GM12872 (cell line): ENCODE measurements at regions not wholly inside any gene's neighbourhood (a gene's known extent, or its start where the extent isn't known, plus 50 kb on each side); places are given as distances from the start of the nearest gene placed in this dataset.

Experiments
- TF ChIP-seq, protein P1 (sequence below): IDR thresholded peaks from 3 replicates; pipeline ENCODE4 v1.5.1; 2011; ENCODE audit warnings: low read depth, mild to moderate bottlenecking, low read length, moderate library complexity; ENCODE audit not compliant: insufficient read depth

GRCh38 chr10:42961796-42962109, 115.1 kb upstream of the RET start:
- TF ChIP-seq, protein P1, sequence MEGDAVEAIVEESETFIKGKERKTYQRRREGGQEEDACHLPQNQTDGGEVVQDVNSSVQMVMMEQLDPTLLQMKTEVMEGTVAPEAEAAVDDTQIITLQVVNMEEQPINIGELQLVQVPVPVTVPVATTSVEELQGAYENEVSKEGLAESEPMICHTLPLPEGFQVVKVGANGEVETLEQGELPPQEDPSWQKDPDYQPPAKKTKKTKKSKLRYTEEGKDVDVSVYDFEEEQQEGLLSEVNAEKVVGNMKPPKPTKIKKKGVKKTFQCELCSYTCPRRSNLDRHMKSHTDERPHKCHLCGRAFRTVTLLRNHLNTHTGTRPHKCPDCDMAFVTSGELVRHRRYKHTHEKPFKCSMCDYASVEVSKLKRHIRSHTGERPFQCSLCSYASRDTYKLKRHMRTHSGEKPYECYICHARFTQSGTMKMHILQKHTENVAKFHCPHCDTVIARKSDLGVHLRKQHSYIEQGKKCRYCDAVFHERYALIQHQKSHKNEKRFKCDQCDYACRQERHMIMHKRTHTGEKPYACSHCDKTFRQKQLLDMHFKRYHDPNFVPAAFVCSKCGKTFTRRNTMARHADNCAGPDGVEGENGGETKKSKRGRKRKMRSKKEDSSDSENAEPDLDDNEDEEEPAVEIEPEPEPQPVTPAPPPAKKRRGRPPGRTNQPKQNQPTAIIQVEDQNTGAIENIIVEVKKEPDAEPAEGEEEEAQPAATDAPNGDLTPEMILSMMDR = no peak

DNA sequence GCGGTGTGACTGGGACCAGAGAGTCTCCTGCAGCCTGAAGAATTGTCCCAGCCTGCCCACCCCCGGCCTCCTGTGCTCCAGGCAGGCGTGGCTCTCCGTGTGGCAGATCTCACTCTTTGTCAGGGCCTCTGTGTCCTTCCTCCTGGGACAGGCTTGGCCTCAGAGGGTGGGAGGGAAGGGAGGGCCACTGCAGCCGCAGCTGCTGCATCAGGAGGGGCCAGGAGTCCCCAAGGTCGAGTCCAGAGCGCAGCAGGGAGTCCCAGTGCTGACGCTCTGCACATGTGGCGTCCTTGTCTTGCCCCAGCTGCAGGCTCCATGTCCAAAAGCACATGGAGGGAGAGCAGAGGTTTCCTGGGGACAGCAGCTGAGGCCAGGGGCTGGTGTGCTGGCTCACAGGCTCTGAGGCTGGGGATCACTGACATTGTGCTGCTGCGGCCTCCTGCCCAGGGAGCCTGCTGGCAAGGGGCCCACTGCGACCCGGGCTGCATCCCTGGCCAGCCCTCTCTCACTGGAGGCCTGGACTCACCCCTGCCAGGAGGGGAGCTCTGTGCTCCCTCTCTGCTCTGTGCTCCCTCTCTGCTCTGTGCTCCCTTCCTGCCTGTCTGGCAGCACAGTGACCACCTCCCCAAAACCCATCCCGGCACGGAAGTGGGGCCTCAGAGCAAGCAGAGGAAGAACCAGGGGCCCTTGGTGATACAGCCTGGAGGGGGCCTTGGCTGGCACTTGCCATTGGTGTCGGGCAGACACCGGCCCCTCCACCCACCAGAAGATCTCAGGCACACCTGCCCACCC, 114.6 kb upstream of the RET start:
- TF ChIP-seq, protein P1 = no peak

DNA sequence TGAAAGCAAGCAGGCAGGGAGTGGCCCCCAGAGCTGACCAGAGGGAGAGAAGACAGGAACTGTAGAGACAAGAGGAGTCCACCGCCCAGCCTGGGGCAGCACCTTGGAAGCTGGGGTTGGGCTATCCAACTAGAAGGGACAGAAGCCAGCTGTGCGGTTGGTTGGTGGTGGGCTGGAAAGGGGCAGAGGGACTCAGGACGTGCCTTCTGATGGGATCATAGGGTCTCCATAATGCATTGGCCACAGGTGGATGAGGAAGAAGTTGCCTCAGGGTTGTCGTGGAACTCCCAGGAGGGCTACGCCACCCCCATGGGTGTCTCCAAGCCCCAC, 114.0 kb upstream of the RET start:
- TF ChIP-seq, protein P1 = no peak

- TF ChIP-seq, protein P1 = no peak
These were observed 113.6 kb upstream of the RET start for GRCh38 chr10:42963312-42963711.

GRCh38 chr10:42969147-42969546, 107.7 kb upstream of the RET start:
- TF ChIP-seq, protein P1 = no peak

GRCh38 chr10:42969909-42970308, 107.0 kb upstream of the RET start:
- TF ChIP-seq, protein P1 = no peak

DNA sequence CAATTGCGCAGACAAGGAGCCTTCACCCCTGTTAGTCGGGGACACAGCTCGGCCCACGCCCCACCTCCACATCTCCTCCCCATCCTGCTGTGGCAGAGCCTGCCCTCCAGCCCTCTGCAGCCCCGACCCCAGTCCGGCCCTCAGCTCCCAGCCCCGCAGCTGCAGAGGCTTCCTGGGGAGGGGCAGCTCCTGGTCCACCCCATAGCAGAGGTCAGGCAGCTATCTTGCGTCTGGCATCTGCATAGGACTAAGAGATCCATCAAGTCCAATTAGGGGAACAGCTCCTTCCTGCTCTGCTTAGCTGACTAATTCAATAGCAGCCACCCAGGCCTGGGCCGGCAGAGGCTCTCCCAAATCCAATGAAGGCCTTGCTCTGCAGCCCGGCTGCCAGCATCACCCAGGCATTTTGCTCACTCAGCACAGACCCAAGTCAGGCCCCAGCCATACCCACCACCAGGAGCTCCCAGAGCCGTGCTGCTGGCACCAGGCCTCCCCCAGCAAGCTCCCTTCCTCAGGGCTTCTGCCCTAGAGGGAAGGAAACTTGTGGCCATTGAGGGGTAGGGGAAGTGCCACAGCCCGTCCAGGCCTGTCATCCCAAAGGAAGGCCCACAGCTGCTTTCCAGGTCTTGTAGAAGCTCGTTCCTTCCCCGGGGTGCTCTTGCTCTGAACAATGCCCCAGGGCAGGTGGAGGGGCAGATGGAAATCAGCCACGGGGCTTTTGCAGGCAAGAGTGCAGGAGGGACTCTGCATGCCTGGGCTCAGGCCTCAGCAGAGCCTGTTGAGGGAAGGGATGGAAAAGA, 106.2 kb upstream of the RET start:
- TF ChIP-seq, protein P1 = no peak
